Esophagus (tissue), 2 donors: ENCODE measurements at regions not wholly inside any gene's neighbourhood (a gene's known extent, or its start where the extent isn't known, plus 50 kb on each side); places are given as distances from the start of the nearest gene placed in this dataset.
"Not testable (repeated sequence)": the region's sequence is repeated elsewhere in the genome, so short reads cannot be mapped to it uniquely, and the experiment has no call there.

Experiments
- H3K27ac ChIP-seq, 2 donors: one replicate each; pipeline ENCODE4 v1.5.1; 2013; ENCODE audit warnings: low read depth in 2 of 2, mild to moderate bottlenecking in 2 of 2, inconsistent platforms in 1 of 2, low read length in 1 of 2, moderate library complexity in 1 of 2
- H3K27me3 ChIP-seq, 2 donors: one replicate each; pipeline ENCODE4 v1.6.1; 2013; ENCODE audit warnings: low read length in 2 of 2, control low read depth in 1 of 2, mild to moderate bottlenecking in 1 of 2; ENCODE audit not compliant: insufficient read depth in 2 of 2, control insufficient read depth in 1 of 2
- H3K36me3 ChIP-seq, 2 donors: one replicate each; pipeline ENCODE4 v1.6.1; 2013; ENCODE audit warnings: low read length in 1 of 2; ENCODE audit not compliant: control insufficient read depth in 2 of 2, insufficient read depth in 2 of 2
- H3K4me1 ChIP-seq, 2 donors: one replicate each; pipeline ENCODE4 v1.6.1; 2013; ENCODE audit warnings: low read length in 1 of 2; ENCODE audit not compliant: control insufficient read depth in 2 of 2, insufficient read depth in 2 of 2
- H3K4me3 ChIP-seq, 2 donors: one replicate each; pipeline ENCODE4 v1.5.1; 2013; ENCODE audit warnings: low read length in 2 of 2, mild to moderate bottlenecking in 2 of 2, low read depth in 1 of 2, moderate library complexity in 1 of 2
- H3K9me3 ChIP-seq, 2 donors: one replicate each; pipeline ENCODE4 v1.6.1; 2013; ENCODE audit warnings: mild to moderate bottlenecking in 2 of 2, low read depth in 1 of 2, low read length in 1 of 2, moderate library complexity in 1 of 2; ENCODE audit not compliant: control insufficient read depth in 2 of 2, insufficient read depth in 1 of 2
- WGBS, 2 donors: extraction: QIAGEN DNeasy Blood & Tissue Kit; methylation state at CpG; one replicate each; pipeline ENCODE4 v1.1.7; 2013; 5-methylcytosine and 5-hydroxymethylcytosine counted together
- donor health status: healthy with polysubstance abuse.
- donor health status: Bipolar disorder and iron deficiency.

DNA sequence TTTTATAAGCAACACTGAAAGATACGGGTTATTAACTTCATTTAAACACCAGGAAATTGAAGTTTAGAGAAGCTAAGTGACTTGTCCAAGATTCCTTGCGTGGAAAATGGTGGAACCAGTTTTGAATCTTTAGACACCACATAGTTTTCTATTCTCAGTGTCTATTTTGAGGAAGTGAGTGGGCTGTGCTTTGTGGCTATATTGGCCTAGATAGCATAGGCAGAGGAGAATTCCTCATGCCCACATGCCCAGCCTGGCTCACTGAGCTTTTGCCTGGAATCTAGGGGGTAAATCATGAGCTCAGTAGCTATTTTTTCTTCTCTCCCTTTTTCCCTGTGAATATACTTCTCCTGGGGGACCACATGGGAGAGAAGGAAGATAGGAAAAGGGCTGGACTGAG, 431.3 kb downstream of the HS3ST3B1 start:
- 70% methylated on average over 2 of the region's 2 CpGs for WGBS, 2 donors
- H3K4me1 ChIP-seq, result peaks cover 0 to 2% of the 10 kb centered on the region in 2 donors
- no peaks in the 10 kb centered on the region for H3K27me3 ChIP-seq
- no peak overlapping the region for H3K4me3 ChIP-seq
- H3K36me3 ChIP-seq, result no peaks in the 10 kb centered on the region
- H3K27ac ChIP-seq, result no peak overlapping the region
- no peaks in the 10 kb centered on the region for H3K9me3 ChIP-seq

DNA sequence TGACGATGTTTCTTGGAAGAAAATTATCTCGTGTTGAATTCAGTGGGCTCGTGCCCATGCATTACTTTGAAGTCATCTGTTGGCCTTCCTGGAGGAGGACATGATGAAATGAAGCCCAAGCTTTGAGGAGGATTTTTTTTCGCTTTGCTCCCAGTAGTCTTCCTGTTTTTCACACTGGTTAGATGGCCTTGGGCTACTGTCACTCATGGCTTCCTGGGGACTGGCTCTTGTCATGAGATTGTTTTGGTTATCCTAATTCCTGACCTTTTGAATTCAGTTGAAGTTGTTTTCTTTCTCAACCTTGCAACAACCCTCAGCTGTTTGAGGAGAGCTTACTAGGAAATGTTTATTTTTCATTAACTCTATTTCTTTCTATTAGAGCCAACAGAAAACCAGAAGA, 430.7 kb downstream of the HS3ST3B1 start:
- 68 to 78% methylated on average over 4 of the region's 4 CpGs for WGBS, 2 donors
- no peak overlapping the region for H3K4me3 ChIP-seq

DNA sequence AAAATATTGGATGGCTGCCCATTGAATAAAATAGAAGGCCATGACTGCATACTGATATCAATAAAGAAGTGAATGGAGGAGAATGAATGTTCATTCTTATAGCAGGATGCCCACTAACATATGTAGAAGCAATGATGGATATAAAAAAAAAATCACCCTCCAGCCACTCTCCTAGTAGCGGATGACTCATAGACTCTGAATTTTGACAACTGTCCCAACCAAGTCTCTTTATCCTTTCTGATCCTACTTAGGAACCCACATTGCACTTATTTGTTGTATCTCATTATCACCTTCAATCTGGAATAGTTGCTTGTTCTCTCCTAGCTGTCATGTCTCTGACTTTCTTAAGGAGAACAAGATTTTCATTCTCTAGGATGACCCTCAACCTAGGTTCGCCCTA, 429.9 kb downstream of the HS3ST3B1 start:
- no peak overlapping the region for H3K27ac ChIP-seq
- H3K4me3 ChIP-seq, result no peak overlapping the region
- peaks cover 0 to 2% of the 10 kb centered on the region in 2 donors for H3K4me1 ChIP-seq
- H3K36me3 ChIP-seq, result no peaks in the 10 kb centered on the region
- WGBS, 2 donors, result 66 to 85% methylated on average over 2 of the region's 2 CpGs
- no peaks in the 10 kb centered on the region for H3K9me3 ChIP-seq
- no peaks in the 10 kb centered on the region for H3K27me3 ChIP-seq

More for the DNA sequence above, 430.7 kb downstream of the HS3ST3B1 start:
- Histone ChIP-seq H3K27me3 (no peaks in the 10 kb centered on the region), H3K9me3 (no peaks in the 10 kb centered on the region), H3K36me3 (no peaks in the 10 kb centered on the region), H3K4me1 (peaks cover 0 to 2% of the 10 kb centered on the region in 2 donors), H3K27ac (no peak overlapping the region)

DNA sequence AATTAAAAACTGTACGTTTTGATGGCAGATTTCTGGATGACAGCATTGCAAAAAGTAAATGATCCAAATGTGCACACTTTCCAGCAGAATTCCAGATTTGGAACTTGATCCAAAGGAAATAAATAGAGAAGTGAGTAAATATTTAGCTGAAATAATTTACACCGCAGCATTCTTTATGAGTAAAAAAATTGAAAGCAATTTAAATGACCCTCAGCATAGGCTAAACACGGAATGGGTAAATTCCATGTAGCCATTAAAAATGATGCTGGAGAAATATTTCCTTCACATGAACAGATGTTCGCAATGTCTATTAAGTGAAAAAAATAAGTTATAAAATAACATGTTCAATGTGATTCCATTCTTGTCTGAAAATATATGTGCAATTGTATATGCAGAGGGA, 424.8 kb downstream of the HS3ST3B1 start:
- Histone ChIP-seq H3K9me3 (no peaks in the 10 kb centered on the region), H3K4me1 (no peaks in the 10 kb centered on the region), H3K36me3 (no peaks in the 10 kb centered on the region), H3K27ac (no peak overlapping the region), H3K27me3 (no peaks in the 10 kb centered on the region), H3K4me3 (no peak overlapping the region)
- WGBS, 2 donors, result 64 to 70% methylated on average over 4 of the region's 4 CpGs

DNA sequence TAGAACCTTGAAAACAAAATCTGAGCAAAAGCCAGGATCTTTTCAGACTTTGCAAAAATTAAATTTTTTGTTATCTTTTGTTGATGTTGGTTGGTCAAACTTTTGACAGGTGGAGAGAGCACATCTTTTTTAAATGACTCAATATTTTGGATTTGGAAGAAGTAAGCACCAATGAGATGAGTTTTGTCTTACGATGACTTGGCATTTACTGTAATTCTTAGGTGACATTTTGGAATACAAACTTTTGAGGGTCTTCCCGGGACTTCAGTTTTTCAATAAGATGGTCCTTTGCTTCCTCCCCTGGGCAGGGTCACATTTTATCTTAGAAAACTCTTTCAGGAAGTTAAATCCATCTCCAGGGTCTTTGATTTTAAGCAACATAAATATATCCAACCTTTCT, 423.9 kb downstream of the HS3ST3B1 start:
- H3K4me1 ChIP-seq, result peaks cover 0 to 1% of the 10 kb centered on the region in 2 donors
- no peak overlapping the region for H3K27ac ChIP-seq
- WGBS, 2 donors, result 91 to 92% methylated on average over 2 of the region's 2 CpGs
- H3K9me3 ChIP-seq, result no peaks in the 10 kb centered on the region
- no peak overlapping the region for H3K4me3 ChIP-seq
- no peaks in the 10 kb centered on the region for H3K27me3 ChIP-seq
- H3K36me3 ChIP-seq, result no peaks in the 10 kb centered on the region

DNA sequence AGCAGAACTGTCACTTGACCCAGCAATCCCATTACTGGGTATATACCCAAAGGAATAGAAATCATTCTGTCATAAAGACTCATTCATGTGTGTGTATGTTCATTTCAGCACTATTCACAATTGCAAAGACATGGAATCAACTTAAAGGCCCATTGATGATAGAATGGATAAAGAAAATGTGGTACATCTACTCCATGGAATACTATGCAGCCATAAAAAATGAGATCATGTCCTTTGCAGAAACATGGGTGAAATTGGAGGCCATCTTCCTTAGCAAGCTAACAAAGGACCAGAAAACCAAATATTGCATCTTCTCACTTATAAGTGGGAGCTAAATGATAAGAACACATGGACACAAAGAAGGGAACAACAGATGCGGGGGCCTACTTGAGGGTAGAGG, 422.5 kb downstream of the HS3ST3B1 start:
- H3K4me3 ChIP-seq, H3K9me3 ChIP-seq, H3K27me3 ChIP-seq, H3K27ac ChIP-seq, H3K4me1 ChIP-seq, H3K36me3 ChIP-seq: not testable (repeated sequence)
- WGBS, 2 donors, result 96 to 100% methylated on average over 1 of the region's 1 CpG

DNA sequence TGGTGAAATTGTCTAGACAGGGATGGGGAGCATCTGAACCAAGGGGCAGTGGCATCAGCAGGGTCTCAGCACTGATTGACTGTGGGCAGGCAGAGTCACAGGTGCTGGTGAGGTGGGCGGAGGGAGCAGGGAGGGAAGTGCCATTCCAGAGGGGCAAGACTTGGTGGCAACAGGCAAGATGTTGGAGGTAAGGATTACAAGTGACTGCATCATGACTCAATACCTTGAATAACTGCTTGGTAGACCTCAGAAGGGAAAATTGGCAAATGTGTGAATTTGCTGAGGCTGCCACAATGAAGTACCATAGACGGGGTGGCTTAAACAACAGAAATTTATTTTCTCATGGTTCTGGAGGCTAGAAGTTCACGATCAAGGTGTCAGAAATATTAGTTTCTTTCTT, 419.1 kb downstream of the HS3ST3B1 start:
- H3K9me3 ChIP-seq, result no peaks in the 10 kb centered on the region
- 75 to 87% methylated on average over 3 of the region's 3 CpGs for WGBS, 2 donors
- H3K4me1 ChIP-seq, result peaks cover 0 to 2% of the 10 kb centered on the region in 2 donors
- H3K4me3 ChIP-seq, result no peak overlapping the region
- no peak overlapping the region for H3K27ac ChIP-seq
- no peaks in the 10 kb centered on the region for H3K27me3 ChIP-seq
- no peaks in the 10 kb centered on the region for H3K36me3 ChIP-seq

DNA sequence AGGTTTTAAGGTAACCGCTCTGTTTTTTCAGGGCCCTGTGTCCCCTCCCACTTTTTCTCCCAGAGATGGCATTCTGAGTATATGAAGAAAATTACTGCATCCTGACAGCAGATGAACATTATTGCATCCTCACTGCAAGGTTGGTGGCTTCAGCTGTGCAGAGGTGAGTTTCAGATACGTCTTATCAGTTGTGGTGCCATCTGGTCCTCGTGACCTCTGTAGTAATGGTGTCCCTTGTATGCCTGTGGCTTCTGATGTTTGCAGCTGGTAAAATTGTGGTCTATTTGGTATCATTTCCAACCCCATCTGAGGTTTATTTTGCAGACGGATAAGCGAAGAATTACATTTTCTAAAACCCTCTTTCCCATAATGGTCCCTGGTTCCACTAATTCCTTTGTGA, 417.0 kb downstream of the HS3ST3B1 start:
- 69 to 82% methylated on average over 5 of the region's 5 CpGs for WGBS, 2 donors
- no peaks in the 10 kb centered on the region for H3K36me3 ChIP-seq
- no peak overlapping the region for H3K27ac ChIP-seq
- no peaks in the 10 kb centered on the region for H3K27me3 ChIP-seq
- H3K4me3 ChIP-seq, result no peak overlapping the region
- no peaks in the 10 kb centered on the region for H3K9me3 ChIP-seq
- H3K4me1 ChIP-seq, result peaks cover 0 to 2% of the 10 kb centered on the region in 2 donors

DNA sequence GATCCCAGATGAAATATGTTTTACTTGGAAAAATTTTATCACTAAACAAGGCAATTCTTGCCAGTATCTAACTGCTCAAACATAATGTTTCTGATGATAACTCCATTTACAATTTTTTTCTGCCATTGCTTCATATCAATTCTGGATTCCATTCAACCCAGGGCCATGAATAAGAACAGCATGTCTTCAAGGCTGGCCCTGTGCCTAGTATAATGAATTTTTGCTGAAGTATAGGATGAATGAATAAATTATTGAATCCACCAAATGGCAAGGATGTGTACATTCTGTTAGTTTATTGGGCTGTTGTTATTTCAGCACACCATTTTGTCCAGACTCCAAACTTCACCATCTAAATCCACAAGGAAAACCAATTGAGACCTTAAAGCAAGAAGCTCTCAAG, 414.7 kb downstream of the HS3ST3B1 start:
- H3K36me3 ChIP-seq, result no peaks in the 10 kb centered on the region
- no peak overlapping the region for H3K27ac ChIP-seq
- no peak overlapping the region for H3K4me3 ChIP-seq
- no peaks in the 10 kb centered on the region for H3K27me3 ChIP-seq
- H3K4me1 ChIP-seq, result peaks cover 0 to 2% of the 10 kb centered on the region in 2 donors
- no peaks in the 10 kb centered on the region for H3K9me3 ChIP-seq

DNA sequence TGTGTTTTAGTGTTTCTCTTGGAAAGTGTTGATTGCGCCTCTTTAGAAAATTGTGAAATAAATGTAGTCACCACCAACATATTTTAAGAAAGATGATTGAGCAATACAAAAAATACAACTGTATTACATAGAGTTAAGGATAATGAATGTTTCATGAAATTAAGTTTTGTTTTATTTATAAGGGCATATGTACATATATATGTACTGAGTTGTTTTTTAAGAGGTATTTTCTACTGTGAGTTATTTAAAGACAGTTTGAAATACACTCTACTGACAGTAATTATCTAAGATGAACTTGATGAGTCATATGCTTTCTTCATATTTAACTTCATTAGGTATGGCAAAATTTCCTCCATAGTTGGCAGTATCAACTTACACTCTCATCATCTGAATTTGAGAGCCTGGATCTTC, 411.7 kb downstream of the HS3ST3B1 start:
- Histone ChIP-seq H3K36me3 (no peaks in the 10 kb centered on the region), H3K27me3 (no peaks in the 10 kb centered on the region), H3K27ac (no peak overlapping the region), H3K4me3 (no peak overlapping the region), H3K9me3 (no peaks in the 10 kb centered on the region), H3K4me1 (no peaks in the 10 kb centered on the region)
- whole genome bisulfite sequencing, 2 donors, result 88 to 91% methylated on average over 1 of the region's 1 CpG
